ENCODE measurements at regions not wholly inside any gene's neighbourhood (a gene's known extent, or its start where the extent isn't known, plus 50 kb on each side); places are given as distances from the start of the nearest gene placed in this dataset.
A peak's percentile ranks its signal among the peaks of the same experiment; 100 is the strongest.

- H3K36me3 ChIP-seq (ENCODE audit: control insufficient read depth, low read length), result peaks cover 36% of the 10 kb centered on the region
- peaks cover 98% of the 10 kb centered on the region for H3K4me1 ChIP-seq (ENCODE audit: control insufficient read depth, low read length)
- peak overlapping the region; percentile 19 for H3K27ac ChIP-seq (ENCODE audit: low read depth, low read length)
- no peaks in the 10 kb centered on the region for H3K9me2 ChIP-seq (replicated peaks; ENCODE audit: control insufficient read depth, low read length)
- H3K4me2 ChIP-seq (ENCODE audit: low read length), result peak overlapping the region; percentile 17
- no peaks in the 10 kb centered on the region for H3K79me2 ChIP-seq (ENCODE audit: control insufficient read depth, low read length)
- H4K20me1 ChIP-seq (ENCODE audit: control insufficient read depth, insufficient read depth, low read depth, low read length), result no peaks in the 10 kb centered on the region
- no peaks in the 10 kb centered on the region for H3K27me3 ChIP-seq (ENCODE audit: control insufficient read depth, low read length)
- no peak overlapping the region for H3K4me3 ChIP-seq (ENCODE audit: low read length)
- peaks cover 19% of the 10 kb centered on the region for H3F3A ChIP-seq (ENCODE audit: control insufficient read depth, insufficient read depth)
- TF ChIP-seq CTCF (IDR thresholded peaks at IDR 0.05; ENCODE audit: low read depth, low read length, poor library complexity, severe bottlenecking) (no peak), EZH2phosphoT487 (IDR thresholded peaks at IDR 0.05; ENCODE audit: borderline replicate concordance, low read length) (no peak)
- H3K9me3 ChIP-seq (ENCODE audit: control insufficient read depth, insufficient read depth, low read length), result peaks cover 19% of the 10 kb centered on the region
Observed at GRCh38 chr15:98154863-98155262, 194.4 kb downstream of the ARRDC4 start.

DNA sequence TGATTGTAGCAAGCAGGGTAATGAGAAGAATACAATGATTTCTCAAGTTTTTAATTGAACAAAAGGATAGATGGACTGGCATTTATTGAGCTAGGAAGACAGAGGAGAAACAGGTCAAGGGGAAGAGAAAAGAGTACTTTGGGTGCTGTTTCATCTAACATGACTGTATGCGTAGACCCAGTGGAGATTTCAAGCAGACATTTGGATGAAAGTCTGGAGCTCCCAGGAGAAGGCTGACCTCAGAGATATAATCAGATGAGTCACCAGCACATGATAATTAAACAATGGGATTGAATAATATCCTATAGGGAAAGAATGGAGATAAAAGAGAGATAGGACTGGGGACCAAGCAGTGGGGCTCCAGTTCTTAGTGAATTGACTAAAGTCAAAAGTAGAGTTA is 194.9 kb downstream of the ARRDC4 start:
- Histone ChIP-seq H3K4me3 (ENCODE audit: low read length) (no peak overlapping the region), H3K36me3 (ENCODE audit: control insufficient read depth, low read length) (peaks cover 36% of the 10 kb centered on the region), H3F3A (ENCODE audit: control insufficient read depth, insufficient read depth) (peaks cover 16% of the 10 kb centered on the region), H4K20me1 (ENCODE audit: control insufficient read depth, insufficient read depth, low read depth, low read length) (no peaks in the 10 kb centered on the region), H3K9me2 (replicated peaks; ENCODE audit: control insufficient read depth, low read length) (no peaks in the 10 kb centered on the region), H3K27me3 (ENCODE audit: control insufficient read depth, low read length) (no peaks in the 10 kb centered on the region), H3K4me1 (ENCODE audit: control insufficient read depth, low read length) (peaks cover 100% of the 10 kb centered on the region), H3K79me2 (ENCODE audit: control insufficient read depth, low read length) (no peaks in the 10 kb centered on the region), H3K4me2 (ENCODE audit: low read length) (peak overlapping the region; percentile 17), H3K27ac (ENCODE audit: low read depth, low read length) (peak overlapping the region; percentile 19), H3K9me3 (ENCODE audit: control insufficient read depth, insufficient read depth, low read length) (peaks cover 19% of the 10 kb centered on the region)
- TF ChIP-seq EZH2phosphoT487 (IDR thresholded peaks at IDR 0.05; ENCODE audit: borderline replicate concordance, low read length) (no peak), CTCF (IDR thresholded peaks at IDR 0.05; ENCODE audit: low read depth, low read length, poor library complexity, severe bottlenecking) (no peak)

- H3K27ac ChIP-seq (ENCODE audit: low read depth, low read length), result peak overlapping the region; percentile 93
- H3K4me2 ChIP-seq (ENCODE audit: low read length), result peak overlapping the region; percentile 77
Observed at GRCh38 chr15:98160236-98160635, 199.7 kb downstream of the ARRDC4 start.

More at GRCh38 chr15:98160236-98160635, 199.7 kb downstream of the ARRDC4 start:
- Histone ChIP-seq H3K4me3 (ENCODE audit: low read length) (peak overlapping the region; percentile 69), H3K36me3 (ENCODE audit: control insufficient read depth, low read length) (peaks cover 19% of the 10 kb centered on the region), H3K27me3 (ENCODE audit: control insufficient read depth, low read length) (no peaks in the 10 kb centered on the region), H4K20me1 (ENCODE audit: control insufficient read depth, insufficient read depth, low read depth, low read length) (no peaks in the 10 kb centered on the region), H3F3A (ENCODE audit: control insufficient read depth, insufficient read depth) (peaks cover 12% of the 10 kb centered on the region), H3K9me3 (ENCODE audit: control insufficient read depth, insufficient read depth, low read length) (peaks cover 8% of the 10 kb centered on the region; the same call in 1 of the 2 replicates), H3K4me1 (ENCODE audit: control insufficient read depth, low read length) (peaks cover 100% of the 10 kb centered on the region), H3K79me2 (ENCODE audit: control insufficient read depth, low read length) (no peaks in the 10 kb centered on the region), H3K9me2 (replicated peaks; ENCODE audit: control insufficient read depth, low read length) (no peaks in the 10 kb centered on the region)
- no peak for TF ChIP-seq EZH2phosphoT487 (IDR thresholded peaks at IDR 0.05; ENCODE audit: borderline replicate concordance, low read length)
- no peak for TF ChIP-seq CTCF (IDR thresholded peaks at IDR 0.05; ENCODE audit: low read depth, low read length, poor library complexity, severe bottlenecking)

All from DOHH2 (cell line).